Activated CD4-positive, alpha-beta T cell treated with anti-CD3 and anti-CD28 coated beads, Interleukin-2, amount 50 U/mL, for 16 hours (primary cell): ENCODE measurements at regions not wholly inside any gene's neighbourhood (a gene's known extent, or its start where the extent isn't known, plus 50 kb on each side); places are given as distances from the start of the nearest gene placed in this dataset.

Experiments
- DNase-seq: peaks from one replicate; pipeline ENCODE4 v3.0.0-alpha.2; 2020

DNA sequence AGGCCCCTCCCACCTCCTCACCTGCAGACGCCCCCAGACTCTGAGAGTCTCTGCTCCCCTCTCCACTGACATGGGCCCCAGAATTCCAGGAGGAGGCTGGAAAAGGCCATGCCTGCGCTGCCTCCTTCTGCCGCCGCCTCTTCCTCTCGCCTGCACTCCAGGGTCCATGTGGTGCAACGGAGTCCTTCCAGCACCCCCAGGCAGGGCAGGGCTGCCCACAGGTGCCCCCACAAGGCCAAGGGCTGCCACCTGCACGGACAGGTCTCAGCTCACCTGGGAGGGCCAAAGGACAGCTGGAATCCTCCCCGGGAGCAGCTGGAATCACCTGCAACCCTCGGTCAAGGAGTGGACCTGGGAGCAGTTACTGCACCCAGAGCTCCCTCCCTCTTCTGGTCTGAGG, 194.9 kb downstream of the RBFOX3 start:
- DNase-seq, result no peak

- DNase-seq, result no peak
These were observed 195.5 kb downstream of the RBFOX3 start for GRCh38 chr17:79415365-79415764.

- no peak for DNase-seq
These were observed 196.0 kb downstream of the RBFOX3 start for GRCh38 chr17:79414793-79415211.

DNA sequence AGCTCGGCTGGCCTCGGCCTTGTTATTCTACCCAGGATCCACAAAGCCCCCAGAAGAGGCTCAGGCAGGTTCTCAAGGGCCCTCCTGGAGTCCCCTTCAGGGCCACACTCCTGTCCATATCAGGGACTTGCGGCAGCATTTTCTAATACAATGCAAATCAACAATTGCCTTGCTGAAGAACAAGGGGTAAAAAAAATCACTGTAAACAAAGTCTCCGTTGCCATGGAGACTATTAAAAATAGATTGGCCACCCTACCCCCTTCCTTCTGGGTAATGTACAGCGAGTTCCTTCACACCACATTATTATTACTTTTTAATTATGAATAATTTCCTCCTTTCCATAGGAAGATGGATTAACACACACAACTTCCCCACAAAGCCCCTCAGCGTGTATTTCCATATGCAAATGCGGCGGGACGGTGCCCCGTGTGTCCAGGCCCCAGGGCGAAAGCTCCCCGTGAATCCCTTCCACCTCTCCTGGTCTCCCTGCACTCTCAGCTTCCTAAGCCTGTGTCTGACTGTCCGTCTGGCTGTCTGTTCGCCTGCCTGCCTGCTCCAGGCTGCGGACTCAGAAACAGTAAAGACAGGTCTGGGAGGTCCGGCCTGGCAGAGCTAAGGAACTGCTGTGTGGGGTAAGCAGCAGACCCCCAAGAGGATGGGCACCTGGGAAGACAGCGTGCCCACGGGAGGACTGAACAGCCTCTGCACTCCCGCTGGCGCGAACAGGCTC, 196.6 kb downstream of the RBFOX3 start:
- DNase-seq, result no peak

GRCh38 chr17:79413611-79414010, 197.2 kb downstream of the RBFOX3 start:
- no peak for DNase-seq

- DNase-seq, result no peak
These were observed 197.9 kb downstream of the RBFOX3 start for GRCh38 chr17:79412886-79413390.

- no peak for DNase-seq
These were observed 198.7 kb downstream of the RBFOX3 start for GRCh38 chr17:79412110-79412509.

DNA sequence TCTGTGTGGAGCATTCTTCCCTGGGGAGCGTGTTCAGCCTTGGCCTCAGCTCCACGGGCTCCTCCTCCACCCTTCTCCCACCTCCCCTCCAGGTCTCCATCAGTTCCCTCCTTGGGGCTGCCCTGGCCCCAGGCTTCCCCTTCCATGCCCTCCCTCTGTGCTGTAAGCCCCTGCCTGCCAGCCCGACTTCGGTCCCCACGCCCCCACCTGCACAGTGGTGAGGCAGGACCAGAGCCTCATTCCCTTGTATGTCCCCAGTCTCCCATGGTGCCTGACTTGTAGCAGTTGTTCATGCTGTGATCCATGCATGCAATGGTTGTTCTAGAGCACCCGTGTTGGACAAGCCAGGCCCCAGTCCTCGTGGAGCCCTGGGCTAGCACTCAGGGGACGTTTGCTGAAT, 199.4 kb downstream of the RBFOX3 start:
- no peak for DNase-seq

GRCh38 chr17:79410681-79411080, 200.2 kb downstream of the RBFOX3 start:
- no peak for DNase-seq

- no peak for DNase-seq
These were observed 202.6 kb downstream of the RBFOX3 start for GRCh38 chr17:79408251-79408650.

GRCh38 chr17:79407385-79407784, 203.5 kb downstream of the RBFOX3 start:
- DNase-seq, result no peak

GRCh38 chr17:79406316-79406715, 204.5 kb downstream of the RBFOX3 start:
- no peak for DNase-seq

GRCh38 chr17:79405823-79406222, 205.0 kb downstream of the RBFOX3 start:
- no peak for DNase-seq

DNA sequence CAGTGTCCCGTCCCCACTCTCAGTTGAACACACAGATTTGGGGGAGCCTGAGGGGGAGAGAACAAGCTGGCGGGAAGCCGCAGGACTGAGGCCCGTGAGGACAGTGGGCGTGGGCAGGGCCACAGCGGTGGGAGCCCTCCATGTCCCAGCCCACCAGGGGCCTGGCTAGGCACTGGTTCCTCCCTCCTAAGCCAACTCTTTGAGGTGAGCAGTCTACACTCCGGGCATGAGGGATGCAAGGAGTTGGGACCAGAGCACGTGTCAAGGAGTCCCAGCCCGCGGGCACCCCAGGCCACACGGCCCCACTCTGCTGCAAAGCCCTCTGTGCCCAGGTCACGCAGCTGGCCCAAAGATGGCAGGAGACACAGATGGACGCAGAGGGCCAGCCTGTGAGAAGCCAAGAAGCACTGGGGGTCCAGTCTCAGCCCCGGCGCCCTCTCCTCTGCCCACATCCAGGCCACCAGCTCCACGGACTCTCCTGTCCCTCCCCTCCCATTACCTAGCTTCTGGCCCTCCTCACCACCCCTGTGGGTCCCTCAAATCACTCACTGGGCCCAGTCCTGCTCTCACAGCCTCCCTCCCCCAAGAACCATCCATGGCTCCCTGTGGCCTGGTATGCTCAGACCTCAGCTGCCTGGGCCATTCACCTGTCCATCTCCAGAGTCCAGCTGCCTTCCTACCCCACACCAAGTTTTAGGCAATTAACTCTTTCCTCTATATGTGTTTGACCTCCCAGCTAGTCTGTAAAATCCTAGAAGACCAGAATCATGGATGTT, 206.5 kb downstream of the RBFOX3 start:
- DNase-seq, result no peak

- no peak for DNase-seq
These were observed 208.9 kb downstream of the RBFOX3 start for GRCh38 chr17:79401704-79402674.

DNA sequence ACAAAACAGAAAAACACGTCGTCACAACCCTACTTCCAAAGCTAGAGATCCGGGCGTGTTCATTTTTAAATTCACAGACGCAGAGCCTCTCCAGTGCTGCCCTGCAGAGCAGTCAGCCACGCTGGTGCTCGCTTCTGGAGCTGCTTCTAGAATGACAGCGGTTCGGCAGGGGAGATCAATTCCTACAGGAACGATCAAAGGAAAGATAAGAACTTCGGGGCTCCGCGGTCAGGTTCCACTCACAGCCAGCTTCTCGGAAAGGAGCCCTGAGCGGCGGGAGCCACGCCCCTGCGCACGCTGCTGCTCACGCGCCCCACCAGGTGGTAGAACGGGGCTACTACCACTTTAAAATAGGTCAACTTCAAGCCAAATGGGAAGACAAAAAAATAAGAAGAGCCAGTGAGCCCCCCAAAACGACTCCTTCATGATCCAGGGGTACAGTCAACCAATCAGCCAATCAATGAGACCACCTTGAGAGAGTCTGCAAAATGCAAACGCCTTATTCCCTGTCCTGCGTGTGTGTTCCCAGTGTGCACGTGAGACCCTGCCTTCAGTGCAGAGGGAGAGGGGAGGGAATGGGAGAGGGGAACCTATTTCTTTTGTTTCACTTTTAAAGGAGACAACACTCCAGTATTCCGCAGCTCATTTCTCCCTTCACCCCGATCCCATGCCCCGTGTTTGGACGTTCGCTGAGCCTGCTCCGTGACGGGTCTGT, 209.7 kb downstream of the RBFOX3 start:
- peak; percentile 70 for DNase-seq

DNA sequence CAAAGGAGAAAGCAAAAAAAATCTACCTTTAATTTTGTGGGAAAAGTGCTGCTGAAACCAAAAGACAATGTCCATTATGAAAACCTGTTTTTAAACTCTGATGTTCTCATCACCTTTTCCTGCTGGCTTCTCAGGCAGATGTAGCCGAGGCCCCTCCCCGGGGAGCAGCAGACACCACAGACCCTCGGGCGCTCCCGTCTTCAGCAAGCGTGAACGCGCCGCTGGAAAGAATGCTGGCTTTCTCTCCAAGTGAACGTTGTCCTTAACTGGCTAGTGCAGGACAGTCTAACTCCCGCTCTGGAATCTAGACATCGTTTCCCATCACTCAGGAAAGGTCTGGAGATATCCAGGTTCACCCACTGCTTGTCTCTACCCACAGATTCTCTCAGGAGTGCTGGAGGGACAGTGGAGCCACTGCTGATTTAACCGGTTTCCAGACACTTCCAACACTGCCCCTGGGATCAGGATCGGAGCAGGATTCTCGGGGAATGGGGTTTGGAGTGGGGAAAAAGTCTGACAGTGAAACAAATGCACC, 211.2 kb downstream of the RBFOX3 start:
- DNase-seq, result no peak

DNA sequence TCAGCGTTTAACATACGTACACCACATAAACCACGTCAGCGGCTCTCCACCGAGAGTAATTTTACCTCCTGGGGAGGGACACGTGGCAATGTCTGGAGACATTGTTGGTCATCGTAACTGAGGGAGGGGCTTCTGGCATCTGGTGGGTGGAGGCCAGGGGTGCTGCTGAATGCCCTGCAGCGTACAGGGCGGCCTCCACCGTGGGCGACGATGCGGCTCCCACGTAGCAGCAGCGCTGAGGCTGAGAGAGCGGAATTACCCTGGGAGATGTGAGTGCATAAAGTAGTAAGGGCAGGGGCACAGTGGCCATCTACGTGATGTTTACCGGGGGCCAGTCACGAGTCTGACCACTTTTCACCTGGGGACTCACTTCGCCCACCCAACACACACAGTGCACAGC, 212.4 kb downstream of the RBFOX3 start:
- DNase-seq, result no peak

- no peak for DNase-seq
These were observed 214.2 kb downstream of the RBFOX3 start for GRCh38 chr17:79396696-79397095.

DNA sequence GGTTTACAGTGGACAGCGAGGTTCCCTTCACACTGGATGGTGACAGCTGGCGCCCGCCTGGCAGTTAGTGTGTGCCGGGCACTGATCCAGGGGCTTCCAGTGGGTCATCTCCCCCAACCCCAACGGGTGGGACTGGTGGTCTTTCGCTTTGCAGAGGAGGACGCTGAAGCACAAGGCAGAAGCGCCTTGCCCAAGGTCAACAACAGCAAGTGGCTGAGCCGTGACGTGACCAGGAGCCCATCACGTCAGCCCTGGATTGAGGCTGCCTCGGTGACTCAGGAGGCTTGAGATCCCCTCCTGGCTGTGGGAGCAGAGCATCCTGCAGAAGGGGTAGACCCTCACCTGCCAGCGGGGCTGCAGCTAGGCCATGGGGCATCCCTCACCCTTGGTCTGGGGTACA, 215.3 kb downstream of the RBFOX3 start:
- DNase-seq, result no peak

DNA sequence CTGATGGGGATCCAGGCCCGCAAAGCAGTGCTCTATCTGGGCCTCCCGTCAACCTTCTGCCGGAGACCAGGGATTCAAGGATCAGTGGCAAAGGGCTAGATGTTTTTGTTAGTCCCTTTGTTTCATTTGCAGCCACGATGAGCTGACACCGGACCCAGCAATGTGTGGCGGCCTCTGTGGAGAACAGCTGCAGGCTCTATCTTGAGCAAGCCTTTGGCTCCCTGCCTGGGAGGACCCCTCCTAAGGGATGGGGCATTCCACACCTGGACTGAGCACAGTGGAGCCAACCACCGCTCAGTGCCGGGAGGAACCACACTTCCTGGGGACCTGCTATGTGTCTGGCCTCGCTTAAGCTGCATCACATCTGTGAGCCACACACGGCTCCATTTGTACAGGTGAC, 215.8 kb downstream of the RBFOX3 start:
- no peak for DNase-seq
